ENCODE measurements at regions not wholly inside any gene's neighbourhood (a gene's known extent, or its start where the extent isn't known, plus 50 kb on each side); places are given as distances from the start of the nearest gene placed in this dataset.

DNA sequence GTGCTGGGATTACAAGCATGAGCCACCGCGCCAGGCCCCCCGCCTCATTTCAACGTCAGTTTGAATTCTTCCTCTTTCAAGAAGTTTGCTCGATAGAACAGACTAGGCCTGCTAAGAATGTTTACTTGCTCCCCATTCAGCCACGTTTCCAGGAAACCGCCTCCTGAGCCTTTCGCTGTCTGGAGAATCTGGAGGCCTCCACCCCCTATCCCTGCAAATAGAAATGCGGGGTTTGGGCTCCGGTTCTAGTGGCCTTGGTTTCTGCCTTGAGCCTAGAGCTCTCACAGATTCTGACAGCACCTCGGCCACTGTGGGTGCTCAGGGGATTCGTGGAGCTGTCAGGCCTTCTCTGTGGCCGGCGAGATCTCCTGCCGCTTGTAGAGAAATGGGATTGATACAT lies 84.3 kb downstream of the UBIAD1 start:
- no peak for TF ChIP-seq CTCF (IDR thresholded peaks at IDR 0.05; ENCODE audit: insufficient read depth, low read length)
- TF ChIP-seq POLR2AphosphoS5 (IDR thresholded peaks at IDR 0.05; ENCODE audit: low read depth), result no peak
- no peak for TF ChIP-seq REST (IDR thresholded peaks at IDR 0.05; ENCODE audit: insufficient replicate concordance, low read depth)

All from HL-60 (cell line).